NCI-H1694 (cell line): ENCODE measurements at regions not wholly inside any gene's neighbourhood (a gene's known extent, or its start where the extent isn't known, plus 50 kb on each side); places are given as distances from the start of the nearest gene placed in this dataset.

Source experiments
- DNase-seq: peaks from one replicate; lab custom pipeline; 2025; lab: John Stamatoyannopoulos, UW

DNA sequence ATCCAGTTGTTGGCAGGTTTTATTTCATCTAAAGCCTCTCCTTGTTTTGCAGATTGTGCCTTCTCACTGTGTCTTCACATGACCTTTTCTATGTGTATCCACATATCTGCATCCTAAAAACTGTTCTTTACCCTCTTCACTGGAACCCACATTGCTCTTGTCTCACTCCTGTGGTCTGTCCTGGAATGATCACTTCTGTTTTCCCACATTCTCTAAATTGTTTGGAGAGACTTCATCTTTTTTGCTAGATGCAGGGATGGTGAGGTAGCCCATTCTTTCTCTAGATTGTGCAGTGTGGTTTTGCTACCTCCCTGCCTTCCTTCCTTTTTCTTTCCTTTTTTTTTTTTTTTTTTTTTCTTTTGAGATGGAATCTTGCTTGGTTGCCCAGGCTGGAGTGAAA lies 608.6 kb upstream of the MIR17HG start:
- no peak for DNase-seq

DNA sequence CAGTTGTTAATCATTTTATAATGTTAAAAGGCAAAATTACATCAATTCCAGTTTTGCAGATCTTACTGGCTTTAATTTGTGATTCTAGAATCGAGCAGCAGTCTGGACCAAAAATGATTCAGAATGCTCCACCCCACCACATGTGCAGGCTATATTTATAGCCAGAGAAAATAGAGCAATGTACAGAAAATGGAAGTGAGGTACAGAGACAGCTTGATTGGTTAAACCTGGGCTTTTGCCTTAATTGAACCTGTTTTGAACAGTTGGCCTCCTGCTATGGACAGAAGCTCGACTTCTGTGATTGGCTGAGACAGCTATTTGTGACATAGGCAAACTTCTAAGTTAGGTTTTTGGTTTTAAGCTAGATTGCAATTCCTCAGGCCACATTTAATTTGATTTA lies 607.4 kb upstream of the MIR17HG start:
- DNase-seq: no peak

- DNase-seq: no peak
These were observed 605.1 kb upstream of the MIR17HG start for GRCh38 chr13:90742381-90742780.

DNA sequence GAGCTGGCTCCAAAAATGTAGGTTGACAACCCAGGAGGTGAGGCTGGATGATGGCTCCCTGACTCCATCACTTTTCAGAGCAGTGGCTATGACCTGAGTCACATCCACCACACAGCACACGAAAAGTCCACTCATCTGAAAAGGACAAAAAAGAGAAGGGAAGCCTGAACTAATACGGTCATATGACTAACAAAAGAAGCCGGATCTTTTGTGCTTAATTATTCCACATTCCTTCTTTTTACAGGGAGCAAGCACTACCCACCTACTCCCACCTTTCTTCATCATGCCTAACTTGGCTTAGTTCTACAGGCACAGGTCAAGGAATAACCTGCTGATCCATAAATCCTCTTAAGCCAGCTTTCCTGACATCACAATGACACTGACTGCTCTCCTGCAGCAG lies 601.3 kb upstream of the MIR17HG start:
- no peak for DNase-seq

GRCh38 chr13:90750021-90750420 lies 597.5 kb upstream of the MIR17HG start:
- DNase-seq: no peak

GRCh38 chr13:90751026-90751425 lies 596.5 kb upstream of the MIR17HG start:
- DNase-seq: no peak

GRCh38 chr13:90752070-90752469 lies 595.4 kb upstream of the MIR17HG start:
- DNase-seq: no peak

GRCh38 chr13:90757127-90757680 lies 590.3 kb upstream of the MIR17HG start:
- no peak for DNase-seq

GRCh38 chr13:90760639-90761038 lies 586.8 kb upstream of the MIR17HG start:
- DNase-seq: no peak

DNA sequence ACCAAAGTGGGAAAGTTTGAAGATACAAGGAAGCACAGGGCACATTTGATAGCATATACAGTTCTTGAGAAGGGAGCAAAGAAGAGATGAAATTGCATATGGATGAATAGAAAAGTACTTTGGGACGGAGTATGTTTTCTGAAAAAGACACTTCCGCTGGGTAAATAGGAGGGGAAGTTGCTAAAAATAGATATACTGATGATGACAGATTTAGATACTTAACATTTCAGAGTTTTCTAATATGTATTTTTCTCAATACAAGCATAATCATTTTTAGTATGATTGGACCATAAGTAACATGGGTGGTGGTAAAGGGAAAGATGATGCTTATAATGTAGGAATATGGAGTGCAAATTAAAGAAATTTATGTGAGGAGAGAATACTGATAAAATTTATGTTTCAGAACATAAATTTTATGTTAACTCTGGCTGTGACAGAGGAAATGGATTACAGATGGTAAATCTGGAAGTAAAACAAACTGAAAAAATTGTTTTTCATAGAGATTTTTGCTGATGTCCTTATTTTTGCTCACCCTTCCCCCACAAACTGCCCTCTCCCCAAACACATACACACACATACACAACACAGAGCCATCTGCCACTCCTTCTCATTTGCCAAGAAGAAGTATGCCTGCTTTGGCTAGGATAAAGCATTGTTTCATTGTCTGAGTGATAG lies 583.9 kb upstream of the MIR17HG start:
- no peak for DNase-seq

GRCh38 chr13:90766386-90766902 lies 581.0 kb upstream of the MIR17HG start:
- no peak for DNase-seq

DNA sequence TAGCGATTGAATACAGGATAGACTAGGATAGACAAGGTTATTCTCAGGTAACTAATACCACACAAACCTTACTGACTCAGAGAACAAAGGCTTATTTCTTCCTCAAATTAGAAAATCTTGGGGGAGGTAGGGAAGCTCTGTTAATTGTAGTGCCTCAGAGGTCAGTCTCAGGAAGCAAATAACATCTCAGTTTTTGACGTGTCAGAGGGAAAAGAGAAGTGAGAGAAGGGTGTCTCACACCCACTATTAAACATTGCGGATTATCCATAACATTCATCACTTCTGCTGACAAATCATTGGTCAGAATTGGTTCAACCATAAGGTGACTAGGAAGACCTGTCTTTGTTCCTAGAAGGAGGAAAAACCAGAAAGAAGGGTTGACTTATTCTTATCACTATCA lies 579.4 kb upstream of the MIR17HG start:
- DNase-seq: no peak

- no peak for DNase-seq
These were observed 578.1 kb upstream of the MIR17HG start for GRCh38 chr13:90769387-90769786.

GRCh38 chr13:90770334-90770733 lies 577.2 kb upstream of the MIR17HG start:
- no peak for DNase-seq

DNA sequence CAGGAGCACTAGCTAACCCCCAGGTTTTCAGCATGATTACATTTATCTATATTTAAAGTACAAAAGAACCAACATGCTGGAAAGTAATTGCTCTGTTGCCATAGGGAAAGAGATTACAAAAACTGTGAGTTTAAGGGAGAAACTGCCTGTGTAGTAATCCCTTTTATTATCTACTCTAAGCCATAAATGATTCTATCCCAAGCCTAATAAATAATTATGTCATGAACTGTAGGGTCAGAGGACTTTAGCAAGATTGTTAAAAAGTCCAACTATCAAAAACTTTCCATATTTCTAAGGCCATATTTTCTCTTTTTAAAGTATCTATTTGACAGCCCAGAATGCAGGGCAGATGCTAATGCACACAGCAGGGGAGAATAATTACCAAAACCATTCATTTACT lies 573.8 kb upstream of the MIR17HG start:
- no peak for DNase-seq

DNA sequence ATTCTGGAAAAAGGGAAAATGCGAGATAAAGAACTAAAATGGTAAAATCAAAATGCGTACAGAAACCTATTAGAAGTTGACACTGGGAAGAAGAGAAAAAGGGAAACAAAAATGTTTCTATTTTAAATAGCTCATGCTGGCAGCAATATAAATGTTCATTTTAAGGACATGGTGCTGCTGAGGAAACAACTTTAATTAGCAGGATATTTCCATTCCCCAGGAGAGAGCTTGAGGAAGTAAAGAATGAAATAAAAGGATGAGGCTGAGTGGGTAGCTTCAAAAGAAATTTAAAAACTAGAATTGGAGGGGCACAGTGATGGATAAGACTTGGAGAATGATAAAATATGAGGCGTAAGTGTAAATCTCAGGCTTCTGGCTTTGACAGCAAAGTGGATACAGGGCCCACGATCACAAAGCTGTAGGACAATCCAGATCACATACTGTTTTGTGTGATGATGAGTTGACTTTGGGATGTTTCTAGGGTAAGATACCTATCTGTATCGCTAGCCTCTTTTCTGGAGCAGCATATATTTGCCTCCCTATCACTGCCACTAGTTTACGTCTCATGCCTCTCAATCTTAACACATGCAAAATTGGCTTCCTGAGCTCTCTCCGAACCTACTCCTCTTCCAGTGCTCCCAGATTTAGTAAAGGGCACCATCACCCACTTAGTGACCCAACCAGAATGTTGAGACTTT lies 571.3 kb upstream of the MIR17HG start:
- DNase-seq: no peak

GRCh38 chr13:90783273-90783672 lies 564.2 kb upstream of the MIR17HG start:
- no peak for DNase-seq

- DNase-seq: no peak
These were observed 560.5 kb upstream of the MIR17HG start for GRCh38 chr13:90787007-90787406.

- DNase-seq: no peak
These were observed 555.2 kb upstream of the MIR17HG start for GRCh38 chr13:90792335-90792734.

GRCh38 chr13:90793261-90793820 lies 554.1 kb upstream of the MIR17HG start:
- DNase-seq: no peak

DNA sequence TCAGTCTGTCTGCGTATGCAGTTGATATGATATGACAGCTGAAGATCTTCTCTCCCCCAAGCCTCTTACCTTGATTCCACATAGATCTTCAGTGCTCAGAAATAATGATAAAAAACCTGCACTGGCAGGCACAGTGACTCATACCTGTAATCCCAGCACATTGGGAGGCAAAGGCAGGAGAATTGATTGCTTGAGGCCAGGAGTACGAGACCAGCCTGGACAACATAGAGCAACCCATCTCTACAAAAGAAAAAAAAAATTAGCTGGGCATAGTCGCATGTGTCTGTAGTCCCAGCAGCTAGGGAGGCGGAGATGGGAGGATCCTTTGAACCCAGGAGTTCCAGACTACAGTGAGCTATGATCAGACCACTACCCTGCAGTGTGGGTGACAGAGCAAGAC lies 551.0 kb upstream of the MIR17HG start:
- DNase-seq: no peak

DNA sequence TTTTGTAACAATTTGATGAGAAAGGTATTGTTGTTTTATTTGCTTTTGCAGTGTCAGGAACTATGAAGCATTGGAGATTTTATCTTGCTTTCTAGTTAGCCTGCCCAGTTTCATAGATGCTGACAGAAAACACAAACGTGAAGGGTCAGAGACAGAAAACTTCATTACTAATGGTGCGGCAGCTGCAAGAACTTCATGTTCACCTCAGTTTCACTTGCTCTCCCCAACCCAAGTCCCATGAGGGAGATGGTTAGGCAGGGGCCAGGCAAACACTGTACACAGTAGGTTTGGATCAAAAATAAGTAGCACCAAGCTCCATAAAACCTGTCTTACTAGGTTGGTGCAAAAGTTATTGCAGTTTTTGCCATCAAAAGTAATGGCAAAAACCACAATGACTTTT lies 550.2 kb upstream of the MIR17HG start:
- DNase-seq: no peak

DNA sequence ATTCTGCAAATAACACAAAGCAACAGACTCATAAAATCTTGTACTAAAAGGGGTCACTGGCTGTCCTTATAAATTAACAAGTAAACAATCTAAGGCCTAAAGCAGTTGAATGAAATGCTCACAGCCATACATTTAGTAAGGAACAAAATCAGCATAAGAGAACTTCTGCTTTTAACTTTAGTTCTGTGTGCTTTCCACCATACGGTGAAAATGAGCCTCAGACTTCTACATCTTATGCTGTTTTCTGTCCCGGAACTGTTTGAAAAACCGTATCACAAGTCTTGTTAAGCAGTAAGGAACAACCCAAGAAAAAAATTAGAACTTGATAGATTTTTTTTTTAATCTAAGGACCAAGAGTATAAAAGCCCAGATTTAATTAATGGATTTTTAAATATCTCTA lies 549.1 kb upstream of the MIR17HG start:
- DNase-seq: no peak
